GM06990 (cell line): ENCODE measurements at regions not wholly inside any gene's neighbourhood (a gene's known extent, or its start where the extent isn't known, plus 50 kb on each side); places are given as distances from the start of the nearest gene placed in this dataset.

Experiments
- DNase-seq: peaks from one replicate; pipeline ENCODE4 v3.0.0-alpha.2; 2011; ENCODE audit not compliant: insufficient read length; ENCODE audit errors: extremely low read depth
- H3K27me3 ChIP-seq: replicated peaks from 2 replicates; pipeline ENCODE4 v1.6.0; 2011; ENCODE audit warnings: low read length; ENCODE audit not compliant: control insufficient read depth, insufficient read depth
- H3K36me3 ChIP-seq: 2 replicates; pipeline ENCODE4 v1.5.1; 2011; ENCODE audit warnings: low read length; ENCODE audit not compliant: control insufficient read depth, insufficient read depth
- H3K4me3 ChIP-seq: replicated peaks from 2 replicates; pipeline ENCODE4 v1.5.1; 2011; ENCODE audit warnings: low read depth, mild to moderate bottlenecking, control low read depth, low read length
- CTCF ChIP-seq: IDR thresholded peaks from 2 replicates; pipeline ENCODE4 v1.5.1; 2011; ENCODE audit warnings: low read length, control low read depth, mild to moderate bottlenecking, inconsistent platforms; ENCODE audit not compliant: insufficient read depth, poor library complexity, severe bottlenecking

GRCh38 chr6:145020114-145020513, 715.2 kb downstream of the EPM2A start:
- Histone ChIP-seq H3K36me3 (no peaks in the 10 kb centered on the region), H3K27me3 (no peaks in the 10 kb centered on the region), H3K4me3 (no peak overlapping the region)
- no peak for DNase-seq
- no peak for TF ChIP-seq CTCF

- no peak for TF ChIP-seq CTCF
- DNase-seq = no peak
- H3K27me3 ChIP-seq = no peaks in the 10 kb centered on the region
- H3K4me3 ChIP-seq = no peak overlapping the region
- H3K36me3 ChIP-seq = no peaks in the 10 kb centered on the region
Observed at GRCh38 chr6:145020543-145020942, 714.8 kb downstream of the EPM2A start.

GRCh38 chr6:145022199-145022796, 713.0 kb downstream of the EPM2A start:
- H3K4me3 ChIP-seq = no peak overlapping the region
- no peak for DNase-seq
- TF ChIP-seq CTCF = no peak
- no peaks in the 10 kb centered on the region for H3K27me3 ChIP-seq
- H3K36me3 ChIP-seq = no peaks in the 10 kb centered on the region

GRCh38 chr6:145023116-145023726, 712.1 kb downstream of the EPM2A start:
- TF ChIP-seq CTCF = no peak
- Histone ChIP-seq H3K36me3 (no peaks in the 10 kb centered on the region), H3K4me3 (no peak overlapping the region), H3K27me3 (no peaks in the 10 kb centered on the region)
- DNase-seq = no peak

- H3K36me3 ChIP-seq = no peaks in the 10 kb centered on the region
- no peak overlapping the region for H3K4me3 ChIP-seq
- TF ChIP-seq CTCF = no peak
- DNase-seq = no peak
- no peaks in the 10 kb centered on the region for H3K27me3 ChIP-seq
Observed at GRCh38 chr6:145025488-145025887, 709.8 kb downstream of the EPM2A start.
